ENCODE measurements at regions not wholly inside any gene's neighbourhood (a gene's known extent, or its start where the extent isn't known, plus 50 kb on each side); places are given as distances from the start of the nearest gene placed in this dataset.
"Not testable (repeated sequence)": the region's sequence is repeated elsewhere in the genome, so short reads cannot be mapped to it uniquely, and the experiment has no call there.

DNA sequence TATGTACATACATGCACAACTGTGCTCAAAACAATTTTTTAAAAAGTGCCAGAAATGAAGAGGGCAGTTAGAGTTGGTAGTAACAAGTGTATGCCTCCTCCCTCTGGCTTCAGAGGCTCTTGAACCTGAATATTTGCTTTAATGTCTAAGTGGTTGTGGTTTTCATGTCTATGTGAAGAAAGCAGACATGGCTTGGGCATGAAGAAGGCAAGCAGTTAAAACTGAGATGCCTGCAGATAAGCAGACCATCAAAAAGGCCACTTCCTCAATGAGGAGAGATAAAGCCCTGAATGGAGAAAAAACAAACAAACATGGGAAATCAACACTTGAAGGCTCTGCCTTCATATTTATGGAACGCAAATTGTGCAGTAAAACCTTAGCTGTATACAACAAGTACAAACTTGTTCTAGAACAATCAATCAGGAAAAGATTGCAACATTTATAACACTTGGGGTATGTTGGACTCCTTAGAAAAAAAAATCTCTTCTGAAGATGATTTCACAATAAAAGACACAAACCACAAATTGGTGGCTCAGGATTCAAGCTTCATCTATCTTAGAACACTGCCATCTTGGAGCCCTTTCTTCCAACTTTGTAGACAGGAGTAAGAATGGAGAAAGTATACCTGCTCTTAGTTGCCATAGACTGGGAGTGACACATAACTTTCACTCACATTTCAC lies 52.7 kb upstream of the PLA2G4A start:
- Mint-ChIP-seq H3K27me3 (ENCODE audit: low read depth) (peaks cover 8% of the 10 kb centered on the region), H3K27ac (no peak overlapping the region), H3K4me3 (no peak overlapping the region), H3K36me3 (ENCODE audit: low read depth) (no peaks in the 10 kb centered on the region), H3K9me3 (no peaks in the 10 kb centered on the region), H3K4me1 (ENCODE audit: low read depth) (peaks cover 6% of the 10 kb centered on the region)

DNA sequence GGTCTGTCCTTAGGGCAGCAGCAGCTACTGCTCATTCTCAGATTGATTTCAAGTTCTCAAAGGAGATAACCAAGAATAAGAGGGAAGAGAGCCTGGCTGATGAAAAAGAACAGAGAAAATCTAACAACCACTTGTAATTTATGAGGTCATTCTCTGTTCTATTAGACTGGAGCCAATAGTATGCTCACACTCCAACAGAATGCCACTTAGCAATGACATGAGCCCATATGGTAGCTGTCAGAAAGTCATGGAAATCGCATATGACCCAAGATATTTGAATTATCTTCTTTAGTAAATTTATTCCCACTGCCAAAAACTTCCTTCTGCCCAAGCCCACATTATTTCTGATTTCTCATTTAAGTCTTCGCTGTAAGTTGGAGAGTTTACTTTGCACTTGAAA lies 53.7 kb upstream of the PLA2G4A start:
- Mint-ChIP-seq H3K4me3 (no peak overlapping the region), H3K27ac (no peak overlapping the region)

DNA sequence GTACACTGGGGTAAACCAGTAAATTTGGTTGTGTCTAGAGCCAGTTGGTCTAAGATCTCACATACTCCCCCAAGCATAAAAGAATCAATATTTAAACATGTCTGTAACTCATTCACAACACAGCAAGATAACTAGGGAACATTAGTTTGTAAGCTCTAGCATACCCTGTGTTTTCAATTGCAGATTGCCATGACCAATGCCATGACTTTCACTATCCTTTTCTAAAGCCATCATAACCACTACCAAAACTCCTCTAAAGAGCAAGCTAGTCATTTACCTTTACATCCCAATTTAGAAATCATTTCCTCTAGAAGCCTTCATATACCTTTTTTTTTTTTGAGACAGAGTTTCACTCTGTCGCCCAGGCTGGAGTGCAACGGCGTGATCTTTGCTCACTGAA lies 56.5 kb upstream of the PLA2G4A start:
- Mint-ChIP-seq H3K27me3 (ENCODE audit: low read depth) (peaks cover 8% of the 10 kb centered on the region), H3K36me3 (ENCODE audit: low read depth) (no peaks in the 10 kb centered on the region), H3K4me1 (ENCODE audit: low read depth) (peaks cover 6% of the 10 kb centered on the region), H3K4me3 (no peak overlapping the region), H3K9me3 (no peaks in the 10 kb centered on the region), H3K27ac (no peak overlapping the region)

More for the DNA sequence above, 53.7 kb upstream of the PLA2G4A start:
- Mint-ChIP-seq H3K4me1 (ENCODE audit: low read depth) (peaks cover 6% of the 10 kb centered on the region), H3K27me3 (ENCODE audit: low read depth) (peaks cover 8% of the 10 kb centered on the region), H3K9me3 (no peaks in the 10 kb centered on the region), H3K36me3 (ENCODE audit: low read depth) (no peaks in the 10 kb centered on the region)

DNA sequence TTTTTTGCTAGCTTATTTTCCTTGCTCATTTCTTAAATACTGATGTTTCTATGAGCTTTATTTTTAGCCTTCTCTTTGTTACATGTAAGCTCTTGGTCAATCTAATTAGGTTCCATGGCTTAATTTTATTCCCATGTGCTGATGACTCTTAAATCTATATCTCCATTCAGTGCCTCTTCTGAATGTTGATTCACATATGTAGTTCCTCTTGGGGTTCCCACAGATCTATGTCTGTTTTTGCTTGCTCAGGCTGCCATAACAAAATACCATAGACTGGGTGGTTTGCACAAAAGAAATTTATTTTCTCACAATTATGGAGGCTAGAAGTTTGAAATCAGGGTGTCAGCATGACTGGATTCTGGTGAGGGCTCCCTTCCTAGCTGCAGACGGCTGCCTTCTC lies 58.3 kb upstream of the PLA2G4A start:
- H3K9me3 Mint-ChIP-seq = no peaks in the 10 kb centered on the region
- no peak overlapping the region for H3K27ac Mint-ChIP-seq
- no peaks in the 10 kb centered on the region for H3K36me3 Mint-ChIP-seq (ENCODE audit: low read depth)
- H3K27me3 Mint-ChIP-seq (ENCODE audit: low read depth) = peaks cover 4% of the 10 kb centered on the region
- peaks cover 4% of the 10 kb centered on the region for H3K4me1 Mint-ChIP-seq (ENCODE audit: low read depth)
- H3K4me3 Mint-ChIP-seq = no peak overlapping the region

DNA sequence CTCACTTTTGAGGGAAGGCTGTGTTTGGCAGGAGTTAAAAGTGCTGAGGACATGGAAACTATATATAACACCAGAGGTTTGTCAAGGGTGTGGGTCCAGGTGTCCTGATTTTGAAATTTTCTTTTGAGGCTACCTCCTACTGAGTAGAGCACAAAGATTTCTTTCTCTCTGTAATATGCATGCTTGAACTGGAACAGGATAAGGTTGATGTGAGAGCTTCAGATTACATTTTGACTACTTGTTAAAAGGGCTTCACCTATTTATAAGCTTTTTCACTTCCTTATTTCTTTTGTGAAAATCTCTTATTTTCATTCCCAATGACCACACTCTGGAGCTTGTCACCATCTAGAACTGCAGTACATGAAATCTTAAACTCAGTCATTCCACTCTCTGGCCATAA lies 59.8 kb upstream of the PLA2G4A start:
- Mint-ChIP-seq H3K4me3 (no peak overlapping the region), H3K4me1 (ENCODE audit: low read depth) (peaks cover 4% of the 10 kb centered on the region), H3K36me3 (ENCODE audit: low read depth) (no peaks in the 10 kb centered on the region), H3K9me3 (no peaks in the 10 kb centered on the region), H3K27me3 (ENCODE audit: low read depth) (peaks cover 4% of the 10 kb centered on the region), H3K27ac (no peak overlapping the region)

DNA sequence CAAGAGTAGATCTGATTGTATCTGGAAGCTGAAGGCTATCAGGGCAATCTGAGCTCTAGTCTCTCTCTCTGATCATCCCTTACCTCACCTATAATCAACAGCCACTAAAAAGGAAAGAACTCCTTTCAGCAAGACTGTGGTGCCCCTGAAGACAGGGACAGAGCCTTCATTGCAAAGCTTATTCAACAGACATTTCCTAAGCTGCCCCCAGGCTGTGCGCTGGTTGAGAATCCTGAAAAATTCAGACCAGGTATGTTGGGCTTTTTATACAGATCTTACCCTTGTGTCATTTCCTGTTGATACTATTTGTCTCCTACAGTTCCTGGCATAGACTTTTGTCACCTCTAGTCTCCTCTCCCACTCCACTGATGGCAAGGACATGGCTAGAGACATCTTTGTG lies 63.3 kb upstream of the PLA2G4A start:
- Mint-ChIP-seq H3K4me3 (no peak overlapping the region), H3K36me3 (ENCODE audit: low read depth) (no peaks in the 10 kb centered on the region), H3K9me3 (no peaks in the 10 kb centered on the region), H3K4me1 (ENCODE audit: low read depth) (no peaks in the 10 kb centered on the region), H3K27me3 (ENCODE audit: low read depth) (no peaks in the 10 kb centered on the region), H3K27ac (no peak overlapping the region)

DNA sequence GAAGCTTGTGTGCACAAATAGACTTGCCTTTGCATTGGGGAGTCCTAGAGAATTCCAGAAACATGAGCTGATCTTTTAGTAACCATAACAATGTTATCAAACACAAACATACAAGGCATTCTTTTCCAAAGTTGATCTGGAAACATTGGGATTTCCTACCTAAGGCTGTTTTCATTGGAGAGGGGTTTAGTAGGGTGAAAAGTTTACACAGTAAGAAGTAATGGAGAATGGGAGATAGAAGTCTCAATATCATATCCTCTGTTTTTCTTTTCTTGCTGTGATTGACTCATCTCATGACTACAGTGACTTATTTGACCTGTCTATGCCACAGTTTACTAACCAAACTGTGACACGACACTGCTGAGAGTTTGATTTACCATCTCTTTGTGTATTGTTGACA lies 65.6 kb upstream of the PLA2G4A start:
- H3K4me3 Mint-ChIP-seq = no peak overlapping the region

DNA sequence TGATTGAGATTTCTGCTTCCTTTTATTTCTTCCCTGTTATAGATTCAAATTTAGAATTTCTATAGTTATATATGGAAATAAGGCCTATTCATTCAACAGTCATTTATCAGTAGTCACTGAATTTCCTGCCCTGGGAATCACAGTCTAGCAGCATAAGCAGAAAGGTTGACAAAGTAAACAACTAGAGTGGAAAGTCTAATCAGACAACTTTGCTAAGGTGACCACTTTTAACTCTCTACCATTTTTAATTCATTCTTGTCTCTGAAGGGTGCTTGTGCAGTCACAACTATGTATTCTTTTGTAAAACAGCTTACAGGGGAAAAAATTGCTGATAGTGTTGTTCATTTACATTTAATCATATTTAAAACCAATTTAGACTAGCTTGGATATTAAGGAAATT lies 66.1 kb upstream of the PLA2G4A start:
- Mint-ChIP-seq H3K27me3 (ENCODE audit: low read depth) (no peaks in the 10 kb centered on the region), H3K36me3 (ENCODE audit: low read depth) (no peaks in the 10 kb centered on the region), H3K4me3 (no peak overlapping the region), H3K27ac (no peak overlapping the region), H3K9me3 (no peaks in the 10 kb centered on the region), H3K4me1 (ENCODE audit: low read depth) (no peaks in the 10 kb centered on the region)

More for the DNA sequence above, 65.6 kb upstream of the PLA2G4A start:
- H3K4me1 Mint-ChIP-seq (ENCODE audit: low read depth) = no peaks in the 10 kb centered on the region
- no peaks in the 10 kb centered on the region for H3K27me3 Mint-ChIP-seq (ENCODE audit: low read depth)
- no peaks in the 10 kb centered on the region for H3K9me3 Mint-ChIP-seq
- H3K36me3 Mint-ChIP-seq (ENCODE audit: low read depth) = no peaks in the 10 kb centered on the region
- H3K27ac Mint-ChIP-seq = no peak overlapping the region

DNA sequence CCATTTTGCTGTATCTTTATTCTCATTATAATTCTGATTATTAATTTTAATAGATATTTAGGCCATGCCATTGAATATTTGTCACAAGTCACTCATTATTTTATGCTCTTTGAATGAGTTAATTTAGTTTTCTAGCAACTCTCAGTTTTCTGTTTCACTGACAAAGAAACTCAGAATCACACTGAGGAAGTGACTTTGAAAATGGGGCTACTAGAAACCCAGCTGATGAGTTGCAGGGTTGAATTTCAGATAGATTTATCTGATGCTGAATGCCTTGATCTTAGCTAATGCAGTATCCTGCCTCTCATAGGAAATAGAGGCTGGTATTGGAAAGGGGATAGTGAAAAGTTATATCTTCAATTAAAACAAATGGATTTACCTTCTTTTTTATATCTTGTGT lies 67.4 kb upstream of the PLA2G4A start:
- Mint-ChIP-seq H3K4me1 (ENCODE audit: low read depth) (no peaks in the 10 kb centered on the region), H3K9me3 (no peaks in the 10 kb centered on the region), H3K4me3 (no peak overlapping the region), H3K27me3 (ENCODE audit: low read depth) (no peaks in the 10 kb centered on the region), H3K36me3 (ENCODE audit: low read depth) (no peaks in the 10 kb centered on the region), H3K27ac (no peak overlapping the region)

DNA sequence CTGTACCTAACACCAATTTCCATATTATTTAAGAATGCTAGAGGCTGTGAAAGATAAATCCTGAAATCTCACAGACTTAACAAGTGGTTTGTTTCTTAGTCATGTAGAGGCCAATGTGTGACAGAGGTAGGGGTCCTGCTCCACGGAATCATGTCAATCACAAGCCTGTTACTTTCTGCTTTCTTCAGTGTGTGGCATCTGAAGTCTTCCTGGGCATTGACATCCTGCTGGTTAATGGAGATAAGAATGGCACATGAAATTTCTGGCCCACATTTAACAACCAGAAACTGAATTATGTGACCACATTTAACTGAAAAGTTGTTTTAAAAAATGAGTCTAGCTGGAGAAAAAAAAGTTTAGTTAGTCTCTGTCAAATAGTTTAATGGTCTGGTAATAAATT lies 68.3 kb upstream of the PLA2G4A start:
- Mint-ChIP-seq H3K9me3 (no peaks in the 10 kb centered on the region), H3K4me1 (ENCODE audit: low read depth) (no peaks in the 10 kb centered on the region)

DNA sequence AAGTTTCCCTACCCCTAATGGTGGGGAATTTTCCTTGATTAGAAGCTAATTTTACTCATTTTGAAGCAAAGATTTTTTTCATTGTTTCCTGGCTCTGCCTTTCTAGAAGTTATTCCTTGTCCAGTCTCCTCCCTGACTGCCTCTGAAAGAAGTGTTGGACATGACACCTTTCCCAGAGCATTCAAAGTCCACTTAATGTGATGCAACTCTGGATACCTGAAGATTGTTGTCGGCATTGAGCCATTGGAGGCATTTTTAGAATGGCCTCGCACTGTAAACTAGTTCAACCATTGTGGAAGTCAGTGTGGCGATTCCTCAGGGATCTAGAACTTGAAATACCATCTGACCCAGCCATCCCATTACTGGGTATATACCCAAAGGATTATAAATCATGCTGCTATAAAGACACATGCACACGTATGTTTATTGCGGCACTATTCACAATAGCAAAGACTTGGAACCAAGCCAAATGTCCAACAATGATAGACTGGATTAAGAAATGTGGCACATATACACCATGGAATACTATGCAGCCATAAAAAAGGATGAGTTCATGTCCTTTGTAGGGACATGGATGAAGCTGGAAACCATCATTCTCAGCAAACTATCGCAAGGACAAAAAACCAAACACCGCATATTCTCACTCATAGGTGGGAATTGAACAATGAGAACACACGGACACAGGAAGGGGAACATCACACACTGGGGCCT lies 69.7 kb upstream of the PLA2G4A start:
- not testable (repeated sequence) for H3K4me1 Mint-ChIP-seq (ENCODE audit: low read depth); H3K4me3 Mint-ChIP-seq; H3K36me3 Mint-ChIP-seq (ENCODE audit: low read depth); H3K9me3 Mint-ChIP-seq; H3K27me3 Mint-ChIP-seq (ENCODE audit: low read depth); H3K27ac Mint-ChIP-seq

More for the DNA sequence above, 68.3 kb upstream of the PLA2G4A start:
- Mint-ChIP-seq H3K36me3 (ENCODE audit: low read depth) (no peaks in the 10 kb centered on the region), H3K4me3 (no peak overlapping the region), H3K27me3 (ENCODE audit: low read depth) (no peaks in the 10 kb centered on the region), H3K27ac (no peak overlapping the region)

DNA sequence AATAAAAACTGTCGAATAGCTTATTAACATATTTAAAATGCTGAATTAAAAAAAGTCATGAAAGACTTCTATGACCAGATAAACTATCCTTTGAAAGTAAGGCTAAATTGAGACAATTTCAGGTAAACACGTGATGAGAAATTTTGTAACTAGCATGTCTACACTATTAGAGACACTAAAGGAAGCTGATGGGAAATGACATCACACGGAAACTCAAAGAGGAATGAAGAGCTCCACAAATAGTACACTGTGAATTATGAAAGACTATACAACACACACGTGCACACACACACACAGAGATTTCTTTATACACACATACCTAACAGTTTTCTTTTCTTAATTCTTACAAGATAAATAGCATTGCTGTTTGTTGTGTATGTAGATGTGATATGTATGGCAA lies 70.9 kb upstream of the PLA2G4A start:
- peaks cover 5% of the 10 kb centered on the region for H3K27me3 Mint-ChIP-seq (ENCODE audit: low read depth)
- H3K4me3 Mint-ChIP-seq = no peak overlapping the region
- H3K9me3 Mint-ChIP-seq = no peaks in the 10 kb centered on the region
- no peaks in the 10 kb centered on the region for H3K4me1 Mint-ChIP-seq (ENCODE audit: low read depth)
- H3K36me3 Mint-ChIP-seq (ENCODE audit: low read depth) = no peaks in the 10 kb centered on the region
- no peak overlapping the region for H3K27ac Mint-ChIP-seq

DNA sequence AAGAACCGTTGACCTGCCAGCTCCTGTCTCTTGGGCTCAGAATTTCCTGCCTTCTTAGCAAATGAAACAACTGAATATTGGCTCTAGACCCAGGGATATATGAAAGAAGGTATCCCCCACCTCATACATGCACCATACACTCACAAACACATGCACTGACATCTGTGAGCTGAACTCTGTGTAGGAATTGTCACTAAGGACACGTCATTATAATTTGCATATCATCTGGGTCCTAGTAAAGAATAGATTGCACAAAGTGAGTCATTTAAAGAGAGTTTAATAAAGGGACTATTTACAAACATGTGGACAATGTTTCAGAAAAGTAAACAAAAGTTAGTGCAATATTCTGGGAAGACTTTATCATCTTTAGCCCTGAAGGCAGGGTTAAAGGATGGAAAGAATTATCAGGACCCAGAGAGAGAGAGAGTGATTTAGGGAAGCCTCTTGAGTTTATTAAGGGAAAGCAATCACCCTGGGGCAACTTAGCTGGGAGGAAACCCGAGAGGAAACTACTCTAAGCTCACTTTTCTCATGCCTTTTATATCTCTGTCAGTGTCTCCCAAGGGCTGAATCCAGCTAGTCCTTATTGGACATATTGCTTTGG lies 74.1 kb upstream of the PLA2G4A start:
- H3K9me3 Mint-ChIP-seq = no peaks in the 10 kb centered on the region
- H3K4me3 Mint-ChIP-seq = no peak overlapping the region
- peaks cover 5% of the 10 kb centered on the region for H3K27me3 Mint-ChIP-seq (ENCODE audit: low read depth)
- H3K27ac Mint-ChIP-seq = no peak overlapping the region
- no peaks in the 10 kb centered on the region for H3K36me3 Mint-ChIP-seq (ENCODE audit: low read depth)
- H3K4me1 Mint-ChIP-seq (ENCODE audit: low read depth) = no peaks in the 10 kb centered on the region

DNA sequence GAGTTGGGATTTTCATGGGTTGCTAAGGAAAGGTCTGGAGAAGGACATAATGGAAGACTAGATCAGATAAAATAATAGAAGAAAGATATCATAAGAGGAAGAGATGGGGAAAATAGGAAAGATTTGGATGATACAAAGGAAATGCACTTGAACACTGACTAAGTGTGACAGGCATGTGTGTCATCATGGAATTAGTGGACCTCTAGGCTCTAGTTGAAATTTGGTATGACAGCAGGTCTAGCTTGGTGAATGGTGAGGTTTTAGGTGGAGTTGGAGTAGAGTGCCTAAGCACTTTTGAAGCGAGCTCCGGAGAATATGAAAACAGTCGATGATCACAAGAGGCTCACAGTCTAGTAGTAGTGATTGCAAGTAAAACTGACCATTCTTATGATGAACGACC lies 73.0 kb upstream of the PTGS2 start:
- H3K36me3 Mint-ChIP-seq (ENCODE audit: low read depth) = no peaks in the 10 kb centered on the region
- H3K27me3 Mint-ChIP-seq (ENCODE audit: low read depth) = peaks cover 5% of the 10 kb centered on the region
- H3K4me1 Mint-ChIP-seq (ENCODE audit: low read depth) = no peaks in the 10 kb centered on the region
- peaks cover 4% of the 10 kb centered on the region for H3K9me3 Mint-ChIP-seq
- H3K27ac Mint-ChIP-seq = no peak overlapping the region
- H3K4me3 Mint-ChIP-seq = no peak overlapping the region

DNA sequence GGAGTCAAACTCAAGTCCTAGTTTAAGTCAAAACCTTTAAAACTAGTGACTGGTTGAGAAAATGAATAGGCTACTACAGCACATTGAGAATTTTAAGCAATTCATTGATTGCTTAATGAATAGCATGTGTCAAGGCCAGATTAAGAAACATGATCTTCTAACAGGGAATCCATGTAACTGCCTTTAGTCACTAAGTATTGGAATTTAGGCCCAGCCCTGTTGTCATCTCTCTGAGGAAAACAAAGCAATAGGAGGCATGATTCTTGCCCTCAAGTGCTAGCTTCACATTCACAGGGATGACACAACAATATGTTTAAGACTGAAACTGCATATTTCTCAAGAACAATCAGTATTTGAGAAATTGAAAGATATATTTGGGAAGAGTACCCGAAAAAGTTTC lies 70.0 kb upstream of the PTGS2 start:
- peaks cover 17% of the 10 kb centered on the region for H3K9me3 Mint-ChIP-seq
- no peak overlapping the region for H3K4me3 Mint-ChIP-seq
- no peaks in the 10 kb centered on the region for H3K4me1 Mint-ChIP-seq (ENCODE audit: low read depth)
- H3K36me3 Mint-ChIP-seq (ENCODE audit: low read depth) = no peaks in the 10 kb centered on the region
- no peak overlapping the region for H3K27ac Mint-ChIP-seq
- peaks cover 5% of the 10 kb centered on the region for H3K27me3 Mint-ChIP-seq (ENCODE audit: low read depth)

Measured in T-helper 1 cell treated with Interleukin-12 subunit alpha and Interleukin-12 subunit beta and Interleukin-4 antibody, amounts not matched to agents 30 μg/mL and 1 μg/mL, for 36 hours (primary cell).